DOHH2 (cell line): ENCODE measurements at regions not wholly inside any gene's neighbourhood (a gene's known extent, or its start where the extent isn't known, plus 50 kb on each side); places are given as distances from the start of the nearest gene placed in this dataset.

ENCODE experiments used
- H3F3A ChIP-seq: fragments of 200-600 bp; sonication (generic), shearing (Covaris generic); 2 replicates; pipeline ENCODE4 v1.6.0; 2016; ENCODE audit warnings: antibody characterized with exemption, mild to moderate bottlenecking; ENCODE audit not compliant: control insufficient read depth, insufficient read depth
- H3K27ac ChIP-seq: fragments of 200-600 bp; sonication (generic); 2 replicates; pipeline ENCODE4 v1.5.1; 2014; ENCODE audit warnings: low read depth, mild to moderate bottlenecking, low read length, moderate library complexity
- H3K27me3 ChIP-seq: fragments of 200-600 bp; sonication (generic); 2 replicates; pipeline ENCODE4 v1.6.1; 2014; ENCODE audit warnings: mild to moderate bottlenecking, low read length, mixed read lengths; ENCODE audit not compliant: control insufficient read depth
- H3K36me3 ChIP-seq: fragments of 200-600 bp; sonication (generic); 2 replicates; pipeline ENCODE4 v1.6.1; 2014; ENCODE audit warnings: mild to moderate bottlenecking, low read length, moderate library complexity, mixed read lengths; ENCODE audit not compliant: control insufficient read depth
- H3K4me1 ChIP-seq: fragments of 200-600 bp; sonication (generic); 2 replicates; pipeline ENCODE4 v1.6.1; 2014; ENCODE audit warnings: mild to moderate bottlenecking, low read length, mixed read lengths; ENCODE audit not compliant: control insufficient read depth
- H3K4me2 ChIP-seq: fragments of 200-600 bp; sonication (generic); 2 replicates; pipeline ENCODE4 v1.6.0; 2014; ENCODE audit warnings: mild to moderate bottlenecking, low read length, moderate library complexity
- H3K4me3 ChIP-seq: fragments of 200-600 bp; sonication (generic); 2 replicates; pipeline ENCODE4 v1.5.1; 2014; ENCODE audit warnings: mild to moderate bottlenecking, low read length, mixed read lengths
- H3K79me2 ChIP-seq: fragments of 200-600 bp; sonication (generic); 2 replicates; pipeline ENCODE4 v1.6.1; 2014; ENCODE audit warnings: mild to moderate bottlenecking, low read length, mixed read lengths; ENCODE audit not compliant: control insufficient read depth
- H3K9me2 ChIP-seq: fragments of 200-600 bp; sonication (generic); replicated peaks from 2 replicates; pipeline ENCODE4 v1.6.1; 2014; ENCODE audit warnings: mild to moderate bottlenecking, low read length, mixed read lengths; ENCODE audit not compliant: control insufficient read depth
- H3K9me3 ChIP-seq: fragments of 200-600 bp; sonication (generic); 2 replicates; pipeline ENCODE4 v1.6.1; 2014; ENCODE audit warnings: antibody characterized with exemption, low read length, mixed read lengths; ENCODE audit not compliant: control insufficient read depth, insufficient read depth
- H4K20me1 ChIP-seq: fragments of 200-600 bp; sonication (generic); 2 replicates; pipeline ENCODE4 v1.6.0; 2014; ENCODE audit warnings: low read depth, mild to moderate bottlenecking, antibody characterized with exemption, low read length, moderate library complexity; ENCODE audit not compliant: control insufficient read depth, insufficient read depth
- EZH2phosphoT487 ChIP-seq: fragments of 200-600 bp; sonication (generic); IDR thresholded peaks from 2 replicates; pipeline ENCODE4 v1.6.1; 2017; ENCODE audit warnings: borderline replicate concordance, mild to moderate bottlenecking, antibody characterized with exemption, low read length, moderate library complexity, mixed read lengths
- TF ChIP-seq, protein P1 (sequence below): fragments of 200-600 bp; sonication (generic); IDR thresholded peaks from one replicate; pipeline ENCODE4 v1.5.1; 2014; ENCODE audit warnings: antibody characterized with exemption, mild to moderate bottlenecking, low read depth, low read length; ENCODE audit not compliant: poor library complexity, severe bottlenecking

DNA sequence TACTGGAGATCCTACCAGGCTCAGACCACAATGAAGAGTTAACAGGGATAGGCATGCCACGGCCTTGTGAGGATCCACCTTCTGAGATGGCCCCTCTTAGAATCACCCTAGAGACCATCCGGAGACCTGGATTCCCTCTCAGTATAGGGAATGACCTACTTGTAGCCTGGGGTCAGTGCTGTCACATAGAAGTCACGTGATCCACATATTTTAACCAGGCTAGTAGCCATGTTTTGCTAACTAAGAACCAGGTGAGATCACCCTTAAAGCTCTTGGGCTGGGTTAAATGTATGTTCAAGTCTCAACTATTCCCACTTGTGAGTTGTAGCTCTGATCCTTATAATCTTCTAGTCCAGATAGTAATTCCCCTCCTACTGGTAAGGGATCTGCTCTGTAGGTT lies 215.4 kb downstream of the CCNG2 start:
- Histone ChIP-seq H4K20me1 (no peaks in the 10 kb centered on the region), H3K36me3 (no peaks in the 10 kb centered on the region), H3K27me3 (no peaks in the 10 kb centered on the region; the same call in 1 of the 2 replicates), H3K27ac (no peak overlapping the region), H3K4me1 (peaks cover 3% of the 10 kb centered on the region; the same call in 1 of the 2 replicates), H3K4me2 (no peak overlapping the region), H3K79me2 (no peaks in the 10 kb centered on the region), H3K9me2 (no peaks in the 10 kb centered on the region; the same call in 1 of the 2 replicates), H3K4me3 (no peak overlapping the region), H3F3A (no peaks in the 10 kb centered on the region), H3K9me3 (no peaks in the 10 kb centered on the region)
- TF ChIP-seq EZH2phosphoT487, result no peak
- TF ChIP-seq, protein P1, sequence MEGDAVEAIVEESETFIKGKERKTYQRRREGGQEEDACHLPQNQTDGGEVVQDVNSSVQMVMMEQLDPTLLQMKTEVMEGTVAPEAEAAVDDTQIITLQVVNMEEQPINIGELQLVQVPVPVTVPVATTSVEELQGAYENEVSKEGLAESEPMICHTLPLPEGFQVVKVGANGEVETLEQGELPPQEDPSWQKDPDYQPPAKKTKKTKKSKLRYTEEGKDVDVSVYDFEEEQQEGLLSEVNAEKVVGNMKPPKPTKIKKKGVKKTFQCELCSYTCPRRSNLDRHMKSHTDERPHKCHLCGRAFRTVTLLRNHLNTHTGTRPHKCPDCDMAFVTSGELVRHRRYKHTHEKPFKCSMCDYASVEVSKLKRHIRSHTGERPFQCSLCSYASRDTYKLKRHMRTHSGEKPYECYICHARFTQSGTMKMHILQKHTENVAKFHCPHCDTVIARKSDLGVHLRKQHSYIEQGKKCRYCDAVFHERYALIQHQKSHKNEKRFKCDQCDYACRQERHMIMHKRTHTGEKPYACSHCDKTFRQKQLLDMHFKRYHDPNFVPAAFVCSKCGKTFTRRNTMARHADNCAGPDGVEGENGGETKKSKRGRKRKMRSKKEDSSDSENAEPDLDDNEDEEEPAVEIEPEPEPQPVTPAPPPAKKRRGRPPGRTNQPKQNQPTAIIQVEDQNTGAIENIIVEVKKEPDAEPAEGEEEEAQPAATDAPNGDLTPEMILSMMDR, result no peak

DNA sequence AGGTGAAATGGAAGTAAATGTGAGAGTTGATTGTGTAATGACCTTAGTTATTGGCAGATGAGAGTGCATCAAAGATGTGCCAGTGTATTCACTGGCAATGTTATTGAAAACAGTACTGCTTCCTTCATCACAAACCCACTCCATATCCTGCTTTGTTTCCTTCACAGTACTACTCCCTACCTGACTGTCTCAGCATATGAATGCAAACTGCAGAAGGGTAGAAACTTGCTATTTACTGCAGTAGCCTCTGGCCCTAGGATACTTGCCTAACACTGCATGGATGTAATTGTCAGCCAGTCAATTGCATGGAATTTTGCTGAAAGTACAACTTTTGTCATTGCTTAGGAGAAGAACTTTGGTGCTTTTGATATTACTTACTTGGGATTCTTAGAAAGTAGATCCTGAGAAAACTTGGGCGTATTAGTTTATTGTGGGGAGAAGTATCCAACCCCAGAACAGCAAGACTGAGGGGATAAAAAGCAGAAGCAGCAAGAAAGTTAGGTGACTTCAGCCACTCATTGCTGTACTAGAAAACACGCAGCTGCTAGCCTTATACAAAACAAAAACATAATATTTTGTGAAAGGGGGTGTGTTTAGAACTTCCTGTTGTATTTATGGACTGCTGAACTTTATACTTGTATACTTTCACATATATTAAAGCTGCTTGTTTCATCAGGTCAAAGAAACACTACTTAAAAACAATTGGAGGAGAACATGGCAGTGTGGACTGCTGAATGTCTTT lies 219.0 kb downstream of the CCNG2 start:
- Histone ChIP-seq H4K20me1 (no peaks in the 10 kb centered on the region), H3K4me3 (no peak overlapping the region), H3K27me3 (peaks cover 2% of the 10 kb centered on the region; the same call in 1 of the 2 replicates), H3K4me2 (no peak overlapping the region), H3K9me3 (no peaks in the 10 kb centered on the region), H3K27ac (no peak overlapping the region), H3K4me1 (no peaks in the 10 kb centered on the region), H3F3A (no peaks in the 10 kb centered on the region), H3K9me2 (no peaks in the 10 kb centered on the region), H3K79me2 (no peaks in the 10 kb centered on the region), H3K36me3 (no peaks in the 10 kb centered on the region)
- TF ChIP-seq, protein P1, result no peak
- TF ChIP-seq EZH2phosphoT487, result no peak

DNA sequence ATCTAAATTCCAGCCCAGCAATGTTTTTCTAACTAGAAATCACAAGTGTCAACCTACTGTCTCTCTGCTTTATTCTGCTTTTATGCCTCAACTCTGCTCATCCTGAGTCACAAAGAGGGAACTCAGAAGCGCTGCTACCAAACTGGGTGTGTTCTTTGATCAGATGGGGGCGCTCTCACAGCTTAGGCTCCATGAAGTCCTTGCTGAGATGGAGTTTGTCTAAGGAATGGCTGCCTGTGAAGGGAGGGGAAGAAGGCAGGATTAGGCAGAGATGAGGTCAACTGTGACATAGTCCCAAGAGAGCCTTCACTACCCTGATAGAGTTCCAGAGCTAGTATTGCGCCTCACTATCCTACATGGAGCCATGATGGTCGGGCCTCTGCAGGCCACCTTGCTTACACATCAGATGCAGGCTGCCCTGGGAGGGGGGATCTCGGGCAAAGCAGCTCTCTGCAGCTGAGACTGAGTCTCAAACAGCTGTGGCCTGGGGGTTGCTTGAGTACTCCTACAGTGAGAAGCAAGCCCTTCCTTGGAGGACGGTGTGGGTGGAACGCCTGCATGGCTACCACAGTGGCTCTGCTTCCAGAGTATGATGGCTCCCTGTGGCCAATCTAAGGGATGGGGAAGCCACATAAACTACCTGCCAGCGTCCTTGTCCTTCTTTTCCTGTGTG lies 219.9 kb downstream of the CCNG2 start:
- Histone ChIP-seq H3K27ac (no peak overlapping the region), H3K9me2 (no peaks in the 10 kb centered on the region), H3K4me1 (no peaks in the 10 kb centered on the region), H3K4me3 (no peak overlapping the region), H3K9me3 (no peaks in the 10 kb centered on the region), H4K20me1 (no peaks in the 10 kb centered on the region), H3K27me3 (peaks cover 2% of the 10 kb centered on the region; the same call in 1 of the 2 replicates), H3K36me3 (no peaks in the 10 kb centered on the region), H3F3A (no peaks in the 10 kb centered on the region), H3K79me2 (no peaks in the 10 kb centered on the region), H3K4me2 (no peak overlapping the region)
- TF ChIP-seq, protein P1, result no peak
- no peak for TF ChIP-seq EZH2phosphoT487
